Renal cortical epithelial cell (primary cell): ENCODE measurements at regions not wholly inside any gene's neighbourhood (a gene's known extent, or its start where the extent isn't known, plus 50 kb on each side); places are given as distances from the start of the nearest gene placed in this dataset.

Experiments
- DNase-seq: peaks from one replicate; pipeline ENCODE4 v3.0.0-alpha.2; 2011; ENCODE audit warnings: low read depth

- no peak for DNase-seq
Measured at GRCh38 chr14:55500219-55500701, 59.8 kb upstream of the TBPL2 start.

- no peak for DNase-seq
Measured at GRCh38 chr14:55500708-55501107, 60.3 kb upstream of the TBPL2 start.

- no peak for DNase-seq
Measured at GRCh38 chr14:55502746-55503284, 62.4 kb upstream of the TBPL2 start.

GRCh38 chr14:55505846-55506245, 65.4 kb upstream of the TBPL2 start:
- DNase-seq: no peak

- no peak for DNase-seq
Measured at GRCh38 chr14:55508676-55509075, 68.3 kb upstream of the TBPL2 start.

DNA sequence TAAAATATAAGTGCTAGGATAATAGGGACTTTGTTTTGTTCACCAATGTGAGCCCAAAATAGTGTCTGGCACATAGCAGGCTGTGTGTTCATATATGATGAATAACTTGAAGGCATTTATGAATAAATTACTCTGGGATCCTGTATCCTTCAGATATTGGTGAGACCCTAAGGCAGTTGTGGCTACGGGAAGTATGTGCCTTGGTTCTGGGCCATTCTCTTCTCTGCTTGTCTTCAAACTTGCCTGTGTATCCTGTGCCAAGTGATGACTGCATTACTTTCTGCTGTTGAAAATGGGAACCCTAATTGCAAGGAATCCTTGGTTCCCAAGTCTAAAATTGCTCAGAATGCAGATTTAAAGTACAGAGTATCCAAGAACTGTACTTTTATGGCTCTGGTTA, 67.6 kb upstream of the KTN1 start:
- no peak for DNase-seq

DNA sequence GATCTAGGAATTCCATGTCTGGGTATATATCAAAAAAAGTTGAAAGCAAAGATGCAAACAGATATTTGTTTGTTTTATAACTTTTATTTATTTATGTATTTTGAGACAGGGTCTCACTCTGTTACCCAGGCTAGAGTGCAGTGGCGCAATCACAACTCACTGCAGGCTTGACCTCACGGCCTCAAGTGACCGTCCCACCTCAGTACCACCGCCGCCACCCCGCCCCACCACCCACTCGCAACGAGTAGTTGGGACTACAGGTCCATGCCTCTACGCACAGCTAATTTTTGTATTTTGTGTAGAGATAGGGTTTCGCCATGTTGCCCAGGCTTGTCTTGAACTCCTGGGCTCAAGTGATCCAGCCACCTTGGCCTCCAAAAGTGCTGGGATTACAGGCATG, 66.5 kb upstream of the KTN1 start:
- no peak for DNase-seq

DNA sequence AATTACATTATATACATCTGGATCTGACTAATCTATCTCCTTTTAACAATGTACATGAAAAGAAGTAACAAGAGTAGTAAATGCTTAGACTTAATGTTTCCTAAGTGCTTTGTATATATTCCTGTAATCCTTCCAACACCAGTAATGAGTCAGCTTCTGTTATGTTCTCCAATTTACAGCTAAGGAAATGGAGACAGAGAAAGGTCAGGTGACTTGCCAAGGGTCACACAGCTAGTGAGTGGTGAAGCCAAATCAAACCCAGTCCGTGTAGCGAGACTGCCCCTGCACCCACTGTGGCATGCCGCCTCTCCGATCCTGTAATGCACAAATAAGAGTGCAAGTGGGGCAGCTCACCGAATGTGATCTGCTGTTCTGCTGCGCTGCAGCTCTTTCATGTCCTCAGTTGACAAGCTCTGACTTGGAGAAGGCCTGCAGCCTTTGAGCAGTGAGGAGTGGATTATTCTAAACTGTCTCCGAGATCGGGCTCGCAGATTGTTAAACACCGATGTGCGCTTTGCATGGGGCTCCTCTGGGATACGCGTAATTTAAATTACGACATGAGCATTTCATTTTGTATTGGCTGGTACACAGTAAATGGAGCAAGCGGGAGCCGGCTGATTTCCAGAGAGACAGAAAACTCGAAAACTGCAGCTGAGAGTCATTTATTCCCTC, 65.1 kb upstream of the KTN1 start:
- DNase-seq: peak; percentile 86

DNA sequence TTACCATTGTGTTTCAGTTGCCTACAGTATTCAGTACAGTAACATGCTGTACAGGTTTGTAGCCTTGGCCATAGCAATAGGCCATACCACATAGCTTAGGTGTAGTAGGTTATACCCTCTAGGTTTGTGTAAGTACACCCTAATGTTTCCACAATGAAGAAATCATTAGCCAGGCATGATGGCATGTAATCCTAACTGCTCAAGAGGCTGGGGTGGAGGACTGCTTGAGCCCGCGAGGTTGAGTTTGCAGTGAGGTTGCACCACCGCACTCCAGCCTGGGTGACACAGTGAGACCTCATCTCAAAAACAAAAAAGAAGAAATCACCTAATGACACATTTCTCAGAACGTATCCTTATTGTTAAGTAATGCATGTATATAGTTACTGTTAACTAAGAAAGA, 63.2 kb upstream of the KTN1 start:
- DNase-seq: peak; percentile 45

GRCh38 chr14:55518391-55518790, 61.6 kb upstream of the KTN1 start:
- no peak for DNase-seq

DNA sequence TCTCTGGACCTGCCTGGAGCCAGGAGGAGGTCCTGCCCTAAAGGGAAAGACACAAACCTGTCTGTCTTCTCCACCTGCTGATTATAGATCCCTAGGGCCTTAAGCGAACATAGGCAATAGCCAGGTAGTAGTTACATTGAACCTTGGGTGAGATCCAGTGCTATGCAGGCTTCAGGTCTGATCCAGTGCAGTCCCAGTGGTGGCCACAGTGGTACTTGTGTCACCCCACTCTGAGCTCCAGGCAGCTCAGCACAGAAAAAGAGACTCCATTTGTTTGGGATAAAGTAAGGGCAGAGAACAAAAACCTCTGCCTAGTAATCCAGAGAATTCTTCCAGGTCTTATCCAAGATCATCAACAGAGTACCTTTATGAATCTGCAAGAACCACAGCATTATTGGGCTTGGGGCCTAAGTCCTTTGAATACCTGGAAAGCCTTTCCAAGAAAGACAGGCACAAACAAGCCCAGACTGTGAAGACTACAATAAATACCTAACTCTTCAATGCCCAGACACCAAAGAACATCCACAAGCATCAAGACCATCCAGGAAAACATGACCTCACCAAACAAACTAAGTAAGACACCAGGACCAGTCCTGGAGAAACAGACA, 60.4 kb upstream of the KTN1 start:
- no peak for DNase-seq

- DNase-seq: no peak
Measured at GRCh38 chr14:55523321-55523720, 56.7 kb upstream of the KTN1 start.
